ENCODE measurements at regions not wholly inside any gene's neighbourhood (a gene's known extent, or its start where the extent isn't known, plus 50 kb on each side); places are given as distances from the start of the nearest gene placed in this dataset.
A peak's percentile ranks its signal among the peaks of the same experiment; 100 is the strongest.

- peak; percentile 26 to 64; a peak in 1 of 4 replicates for TF ChIP-seq MLLT1 (IDR thresholded peaks at IDR 0.05)
- TF ChIP-seq PBX2 (CRISPR knock-in tag; IDR thresholded peaks at IDR 0.05; ENCODE audit: low read depth): no peak
- no peak for TF ChIP-seq PBX2 (tag; conservative IDR thresholded peaks at IDR 0.05; ENCODE audit: low read depth)
- no peak for TF ChIP-seq ZNF197 (CRISPR knock-in tag; IDR thresholded peaks at IDR 0.05; ENCODE audit: low read depth)
- no peak for TF ChIP-seq FOXK1 (CRISPR knock-in tag; IDR thresholded peaks at IDR 0.05; ENCODE audit: borderline replicate concordance)
- no peak for TF ChIP-seq WHSC1 (IDR thresholded peaks at IDR 0.05; ENCODE audit: low read length)
- no peak for TF ChIP-seq ZNF589 (CRISPR knock-in tag; IDR thresholded peaks at IDR 0.05; ENCODE audit: low read depth)
- TF ChIP-seq HNRNPLL (IDR thresholded peaks at IDR 0.05; ENCODE audit: low read depth, low read length, poor library complexity, severe bottlenecking): peak; percentile 82
- TF ChIP-seq ZNF518B (CRISPR knock-in tag; IDR thresholded peaks at IDR 0.05): no peak
- peak; percentile 44 to 61; a peak in 3 of 4 replicates for TF ChIP-seq NRF1 (conservative IDR thresholded peaks at IDR 0.05 in 1 of 2, IDR thresholded peaks at IDR 0.05 in 1 of 2)
- TF ChIP-seq ZNF668 (CRISPR knock-in tag; IDR thresholded peaks at IDR 0.05): no peak
- TF ChIP-seq NFATC3 (IDR thresholded peaks at IDR 0.05): no peak
- TF ChIP-seq ELK3 (CRISPR knock-in tag; IDR thresholded peaks at IDR 0.05): no peak
- TF ChIP-seq ZSCAN32 (CRISPR knock-in tag; IDR thresholded peaks at IDR 0.05): no peak
- TF ChIP-seq EZH2 (IDR thresholded peaks at IDR 0.05; ENCODE audit: borderline replicate concordance, low read depth, low read length): no peak
- no peak for TF ChIP-seq ZNF764 (CRISPR knock-in tag; IDR thresholded peaks at IDR 0.05; ENCODE audit: low read depth)
- TF ChIP-seq KAT7 (CRISPR knock-in tag; IDR thresholded peaks at IDR 0.05; ENCODE audit: borderline replicate concordance): peak; percentile 53; the same call in 1 of the 2 replicates
- 0 out of 2 replicates have a peak, but pooled peaks have one; percentile 17 for TF ChIP-seq TCF3 (CRISPR knock-in tag; IDR thresholded peaks at IDR 0.05)
- no peak for TF ChIP-seq CBFA2T2 (conservative IDR thresholded peaks at IDR 0.05)
- TF ChIP-seq ZNF41 (CRISPR knock-in tag; conservative IDR thresholded peaks at IDR 0.05): no peak
These were observed 266.1 kb downstream of the CGGBP1 start, which contains the start of gene HTR1F (continued) for GRCh38 chr3:87792534-87793336.
